Thoracic aorta (tissue), 2 donors: ENCODE measurements at regions not wholly inside any gene's neighbourhood (a gene's known extent, or its start where the extent isn't known, plus 50 kb on each side); places are given as distances from the start of the nearest gene placed in this dataset.

Experiments
- ATAC-seq: fragments of 150-250 bp; one replicate; pipeline ENCODE4 v1.8.0; 2017; ENCODE audit warnings: low read depth; ENCODE audit not compliant: insufficient number of reproducible peaks, low FRiP score
- DNase-seq: peaks from one replicate; pipeline ENCODE4 v3.0.0-alpha.2; 2020; ENCODE audit warnings: low spot score
- H3K27ac ChIP-seq, 2 donors: fragments of 200-600 bp; sonication (generic); 1 replicate in 1 of 2; 2 replicates in 1 of 2; pipeline ENCODE4 v1.5.1; 2016; ENCODE audit warnings: mild to moderate bottlenecking in 2 of 2, moderate library complexity in 2 of 2
- H3K27me3 ChIP-seq: fragments of 200-600 bp; sonication (generic); replicated peaks from 2 replicates; pipeline ENCODE4 v1.6.0; 2016; ENCODE audit warnings: mild to moderate bottlenecking; ENCODE audit not compliant: insufficient read depth
- H3K36me3 ChIP-seq: fragments of 200-600 bp; sonication (generic); one replicate; pipeline ENCODE4 v1.5.1; 2016
- H3K4me1 ChIP-seq, 2 donors: fragments of 200-600 bp; sonication (generic); 1 replicate in 1 of 2; 2 replicates in 1 of 2; pipeline versions ENCODE4 v1.5.1 to v1.6.0; 2016; ENCODE audit warnings: low read depth in 2 of 2, mild to moderate bottlenecking in 1 of 2; ENCODE audit not compliant: control insufficient read depth in 1 of 2
- H3K4me3 ChIP-seq: fragments of 200-600 bp; sonication (generic); 2 replicates; pipeline ENCODE4 v1.5.1; 2016; ENCODE audit warnings: mild to moderate bottlenecking
- H3K9me3 ChIP-seq: fragments of 200-600 bp; sonication (generic); 2 replicates; pipeline ENCODE4 v1.5.1; 2016
- TF ChIP-seq, protein P1 (sequence below): fragments of 200-600 bp; sonication (generic); IDR thresholded peaks from one replicate; pipeline ENCODE4 v1.5.1; 2019; ENCODE audit warnings: antibody characterized with exemption

DNA sequence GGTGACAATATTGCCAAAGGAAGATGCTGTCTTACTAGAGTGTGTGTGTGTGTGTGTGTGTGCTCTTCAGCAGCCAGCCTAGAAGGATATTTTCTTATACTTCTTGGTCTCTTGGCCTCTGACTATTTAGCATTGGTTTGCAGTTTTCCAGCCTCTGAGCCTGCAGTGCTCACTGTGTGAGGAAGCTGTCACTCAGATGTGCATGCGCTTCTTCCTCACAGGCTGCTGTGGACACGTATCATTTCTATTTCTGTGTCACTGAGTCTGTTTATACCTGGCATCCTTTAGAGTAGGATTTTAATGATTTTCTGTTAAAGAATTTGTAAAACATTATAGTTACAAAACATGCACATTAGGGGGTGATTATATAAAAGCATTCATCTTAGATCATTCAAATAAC is 83.3 kb downstream of the ALDH8A1 start:
- no peaks in the 10 kb centered on the region for H3K36me3 ChIP-seq
- no peaks in the 10 kb centered on the region for H3K27me3 ChIP-seq
- H3K9me3 ChIP-seq, result no peaks in the 10 kb centered on the region
- no peaks in the 10 kb centered on the region for H3K4me1 ChIP-seq
- TF ChIP-seq, protein P1, sequence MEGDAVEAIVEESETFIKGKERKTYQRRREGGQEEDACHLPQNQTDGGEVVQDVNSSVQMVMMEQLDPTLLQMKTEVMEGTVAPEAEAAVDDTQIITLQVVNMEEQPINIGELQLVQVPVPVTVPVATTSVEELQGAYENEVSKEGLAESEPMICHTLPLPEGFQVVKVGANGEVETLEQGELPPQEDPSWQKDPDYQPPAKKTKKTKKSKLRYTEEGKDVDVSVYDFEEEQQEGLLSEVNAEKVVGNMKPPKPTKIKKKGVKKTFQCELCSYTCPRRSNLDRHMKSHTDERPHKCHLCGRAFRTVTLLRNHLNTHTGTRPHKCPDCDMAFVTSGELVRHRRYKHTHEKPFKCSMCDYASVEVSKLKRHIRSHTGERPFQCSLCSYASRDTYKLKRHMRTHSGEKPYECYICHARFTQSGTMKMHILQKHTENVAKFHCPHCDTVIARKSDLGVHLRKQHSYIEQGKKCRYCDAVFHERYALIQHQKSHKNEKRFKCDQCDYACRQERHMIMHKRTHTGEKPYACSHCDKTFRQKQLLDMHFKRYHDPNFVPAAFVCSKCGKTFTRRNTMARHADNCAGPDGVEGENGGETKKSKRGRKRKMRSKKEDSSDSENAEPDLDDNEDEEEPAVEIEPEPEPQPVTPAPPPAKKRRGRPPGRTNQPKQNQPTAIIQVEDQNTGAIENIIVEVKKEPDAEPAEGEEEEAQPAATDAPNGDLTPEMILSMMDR, result no peak
- H3K4me3 ChIP-seq, result no peak overlapping the region
- ATAC-seq, result no peak
- H3K27ac ChIP-seq, result no peak overlapping the region
- no peak for DNase-seq

DNA sequence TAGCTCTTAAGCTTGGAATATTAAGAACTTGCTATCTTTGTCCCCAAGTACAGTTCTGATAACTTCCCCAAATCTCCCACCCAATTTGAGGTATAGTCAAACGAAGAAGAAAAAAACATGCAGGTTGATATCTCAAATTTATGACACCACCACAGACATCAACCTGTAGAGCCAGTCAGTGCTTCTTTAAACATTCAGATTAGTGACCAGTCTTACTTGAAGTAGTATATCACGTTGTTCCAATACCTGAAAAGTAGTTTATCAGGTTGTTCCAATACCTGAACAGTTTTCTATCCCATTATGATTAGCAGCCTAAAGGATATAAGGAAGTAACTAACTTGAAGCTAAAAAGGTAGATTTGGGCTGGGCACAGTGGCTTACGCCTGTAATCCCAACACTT is 85.3 kb downstream of the ALDH8A1 start:
- no peaks in the 10 kb centered on the region for H3K36me3 ChIP-seq
- TF ChIP-seq, protein P1, result no peak
- ATAC-seq, result no peak
- DNase-seq, result no peak
- no peak overlapping the region for H3K27ac ChIP-seq
- no peaks in the 10 kb centered on the region for H3K27me3 ChIP-seq
- no peaks in the 10 kb centered on the region for H3K9me3 ChIP-seq
- no peaks in the 10 kb centered on the region for H3K4me1 ChIP-seq
- no peak overlapping the region for H3K4me3 ChIP-seq

DNA sequence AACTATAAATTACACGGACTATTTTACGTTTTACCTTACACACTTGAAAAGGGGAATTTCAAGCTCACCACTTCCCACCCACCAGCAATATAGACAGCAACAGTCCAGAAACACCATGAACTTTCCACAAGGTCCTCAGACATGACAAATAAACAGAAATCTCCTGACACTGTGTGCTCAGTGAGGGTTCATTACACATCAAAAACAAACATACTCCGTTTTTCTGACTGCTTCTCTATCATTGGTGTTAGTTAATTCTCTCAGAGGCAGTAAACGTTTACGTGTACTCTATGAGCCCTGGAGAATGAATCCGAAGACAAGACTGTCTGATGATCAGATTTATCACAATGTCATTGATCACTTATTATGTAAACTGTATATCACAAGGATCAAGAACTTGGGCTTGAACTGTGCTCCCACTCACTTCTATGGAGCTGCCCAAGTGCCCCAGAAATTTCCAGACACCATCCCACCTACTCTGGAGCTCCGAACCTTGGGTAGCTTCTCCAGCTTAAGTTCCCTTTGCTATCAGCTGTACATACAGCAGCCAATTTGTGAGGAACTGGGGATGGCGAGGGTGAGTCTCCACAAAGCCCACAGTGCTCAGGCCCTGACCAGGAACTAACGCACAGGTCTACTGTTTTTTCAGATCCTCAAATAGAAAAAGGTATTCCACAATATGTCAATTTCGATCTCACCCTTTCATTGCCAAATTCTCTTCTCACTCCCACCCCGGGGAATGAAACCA is 86.0 kb downstream of the ALDH8A1 start:
- H3K9me3 ChIP-seq, result no peaks in the 10 kb centered on the region
- H3K4me3 ChIP-seq, result no peak overlapping the region
- H3K4me1 ChIP-seq, result no peaks in the 10 kb centered on the region
- DNase-seq (no peak), ATAC-seq (no peak)
- H3K27ac ChIP-seq, result no peak overlapping the region
- no peaks in the 10 kb centered on the region for H3K36me3 ChIP-seq
- TF ChIP-seq, protein P1, result no peak
- no peaks in the 10 kb centered on the region for H3K27me3 ChIP-seq

DNA sequence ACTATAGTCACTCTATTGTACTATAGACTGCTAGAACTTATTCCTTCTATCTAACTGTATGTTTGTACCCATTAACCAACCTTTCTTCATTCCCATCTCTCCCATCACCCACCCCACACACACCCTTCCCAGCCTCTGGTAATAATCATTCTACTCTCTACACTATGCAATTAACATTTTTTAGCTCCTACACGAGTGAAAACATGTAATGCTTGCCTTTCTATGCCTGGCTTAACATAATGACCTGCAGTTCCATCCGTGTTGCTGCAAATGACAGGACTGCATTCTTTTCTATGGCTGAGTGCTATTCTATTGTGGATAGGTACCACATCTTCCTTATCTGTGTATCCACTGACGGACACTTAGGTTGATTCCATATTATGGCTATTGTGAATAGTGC is 95.5 kb downstream of the ALDH8A1 start:
- DNase-seq (no peak), ATAC-seq (no peak)
- Histone ChIP-seq H3K27ac (no peak overlapping the region), H3K4me3 (no peak overlapping the region), H3K36me3 (no peaks in the 10 kb centered on the region), H3K4me1 (no peaks in the 10 kb centered on the region), H3K9me3 (no peaks in the 10 kb centered on the region), H3K27me3 (no peaks in the 10 kb centered on the region)
- TF ChIP-seq, protein P1, result no peak

DNA sequence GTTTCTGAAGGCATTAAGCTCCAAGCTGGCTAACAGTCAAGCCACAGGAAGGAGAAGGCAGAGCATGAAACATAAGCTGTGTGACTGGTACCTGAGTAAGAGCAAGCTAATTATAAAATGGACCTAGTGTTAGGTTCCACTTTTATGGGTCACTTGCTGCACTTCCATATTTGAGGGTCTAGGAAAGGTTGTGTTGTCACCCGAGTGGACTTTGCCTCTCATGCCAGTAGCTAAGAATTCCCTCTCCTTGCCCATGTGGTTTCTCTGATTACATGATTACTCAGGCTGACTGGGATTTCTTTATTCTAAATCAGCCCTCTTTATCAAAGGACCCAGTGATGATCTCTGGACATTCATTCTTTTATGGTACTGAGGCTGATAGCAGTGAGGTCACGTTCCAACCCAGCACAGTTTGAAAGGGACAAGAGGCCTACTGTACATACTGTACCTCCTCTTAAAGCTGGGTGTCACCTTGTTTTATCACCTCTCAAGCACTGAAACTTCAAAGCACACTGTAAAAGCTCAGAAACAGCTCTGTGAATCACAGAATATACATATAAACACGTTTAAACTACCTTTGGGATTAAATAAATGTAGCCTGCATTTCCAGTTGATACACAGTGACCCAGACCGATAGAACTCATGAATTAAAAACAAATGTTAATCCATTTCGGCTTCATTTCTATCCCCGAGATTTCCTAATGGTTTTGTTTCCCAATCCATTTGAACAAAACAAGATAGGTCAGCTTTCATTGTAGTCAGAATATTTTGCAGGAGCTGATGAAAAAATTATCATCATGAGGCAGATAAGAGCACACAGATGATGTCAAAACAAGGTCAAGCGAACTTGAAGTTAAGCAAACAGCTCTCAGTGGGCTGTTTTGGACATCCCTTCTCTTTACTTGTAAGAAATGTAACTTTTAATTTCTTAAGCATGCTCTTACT is 96.5 kb downstream of the ALDH8A1 start:
- TF ChIP-seq, protein P1, result no peak
- no peaks in the 10 kb centered on the region for H3K4me1 ChIP-seq
- no peaks in the 10 kb centered on the region for H3K27me3 ChIP-seq
- no peak overlapping the region for H3K4me3 ChIP-seq
- no peak overlapping the region for H3K27ac ChIP-seq
- ATAC-seq, result no peak
- no peaks in the 10 kb centered on the region for H3K36me3 ChIP-seq
- DNase-seq, result no peak
- no peaks in the 10 kb centered on the region for H3K9me3 ChIP-seq
